H9 (cell line): ENCODE measurements at regions not wholly inside any gene's neighbourhood (a gene's known extent, or its start where the extent isn't known, plus 50 kb on each side); places are given as distances from the start of the nearest gene placed in this dataset.

Experiments used
- DNase-seq: peaks from one replicate; pipeline ENCODE4 v3.0.0-alpha.2; 2017
- H2AFZ ChIP-seq: one replicate; pipeline ENCODE4 v1.6.1; 2013; ENCODE audit warnings: mild to moderate bottlenecking, low read length, control low read depth, moderate library complexity
- H2AK5ac ChIP-seq: 2 replicates; pipeline ENCODE4 v1.6.1; 2013; ENCODE audit warnings: low read length, control low read depth, mixed read lengths; ENCODE audit not compliant: insufficient read length
- H2BK120ac ChIP-seq: one replicate; pipeline ENCODE4 v1.6.1; 2013; ENCODE audit warnings: low read depth, mild to moderate bottlenecking, low read length, control low read depth, inconsistent platforms; ENCODE audit not compliant: poor library complexity, severe bottlenecking
- H2BK12ac ChIP-seq: 2 replicates; pipeline ENCODE4 v1.6.1; 2013; ENCODE audit warnings: low read length, control low read depth, mixed read lengths, low read depth; ENCODE audit not compliant: insufficient read length
- H2BK15ac ChIP-seq: 2 replicates; pipeline ENCODE4 v1.6.1; 2013; ENCODE audit warnings: low read depth, low read length, control low read depth
- H2BK20ac ChIP-seq: one replicate; pipeline ENCODE4 v1.6.1; 2013; ENCODE audit warnings: low read depth, mild to moderate bottlenecking, low read length, control low read depth, inconsistent platforms; ENCODE audit not compliant: poor library complexity, severe bottlenecking
- H2BK5ac ChIP-seq: 2 replicates; pipeline ENCODE4 v1.6.1; 2013; ENCODE audit warnings: low read length, control low read depth, mixed read lengths; ENCODE audit not compliant: insufficient read length
- H3K14ac ChIP-seq: 2 replicates; pipeline ENCODE4 v1.6.1; 2013; ENCODE audit warnings: low read length, control low read depth; ENCODE audit not compliant: insufficient read depth
- H3K18ac ChIP-seq: 2 replicates; pipeline ENCODE4 v1.6.1; 2013; ENCODE audit warnings: low read depth, mild to moderate bottlenecking, mixed read lengths, low read length, control low read depth; ENCODE audit not compliant: insufficient read length
- H3K23ac ChIP-seq: 2 replicates; pipeline ENCODE4 v1.6.1; 2013; ENCODE audit warnings: low read length, control low read depth, mixed read lengths, low read depth; ENCODE audit not compliant: insufficient read length
- H3K23me2 ChIP-seq: 2 replicates; pipeline ENCODE4 v1.6.1; 2013; ENCODE audit warnings: low read depth, mild to moderate bottlenecking, mixed read lengths, low read length, control low read depth; ENCODE audit not compliant: insufficient read length, poor library complexity, severe bottlenecking
- H3K27ac ChIP-seq: 2 replicates; pipeline ENCODE4 v1.5.1; 2013; ENCODE audit warnings: low read length, control low read depth, mixed read lengths, low read depth; ENCODE audit not compliant: insufficient read length
- H3K27me3 ChIP-seq: 2 replicates; pipeline ENCODE4 v1.6.1; 2013; ENCODE audit warnings: low read length, control low read depth, inconsistent platforms; ENCODE audit not compliant: insufficient read depth
- H3K4ac ChIP-seq: 2 replicates; pipeline ENCODE4 v1.6.1; 2013; ENCODE audit warnings: low read depth, mild to moderate bottlenecking, control low read depth, inconsistent platforms, low read length, moderate library complexity
- H3K4me1 ChIP-seq: 2 replicates; pipeline ENCODE4 v1.6.1; 2013; ENCODE audit warnings: low read length, control low read depth, inconsistent platforms; ENCODE audit not compliant: insufficient read depth
- H3K4me2 ChIP-seq: 2 replicates; pipeline ENCODE4 v1.6.1; 2013; ENCODE audit warnings: low read length, control low read depth, mixed read lengths; ENCODE audit not compliant: insufficient read length, insufficient read depth
- H3K56ac ChIP-seq: 2 replicates; pipeline ENCODE4 v1.6.1; 2013; ENCODE audit warnings: low read depth, mild to moderate bottlenecking, mixed read lengths, low read length, control low read depth; ENCODE audit not compliant: insufficient read length
- H3K79me1 ChIP-seq: 2 replicates; pipeline ENCODE4 v1.6.1; 2013; ENCODE audit warnings: low read depth, mild to moderate bottlenecking, moderate library complexity, low read length, control low read depth, inconsistent platforms; ENCODE audit not compliant: insufficient read depth, poor library complexity, severe bottlenecking
- H3K79me2 ChIP-seq: 2 replicates; pipeline ENCODE4 v1.6.1; 2013; ENCODE audit warnings: low read length, control low read depth, inconsistent platforms; ENCODE audit not compliant: insufficient read depth
- H3K9ac ChIP-seq: 2 replicates; pipeline ENCODE4 v1.6.1; 2013; ENCODE audit warnings: low read length, control low read depth, mixed read lengths; ENCODE audit not compliant: insufficient read length; ENCODE audit errors: extremely low read depth
- H3K9me3 ChIP-seq: one replicate; pipeline ENCODE4 v1.6.1; 2013; ENCODE audit warnings: low read depth, low read length, inconsistent platforms; ENCODE audit not compliant: control insufficient read depth
- H3T11ph ChIP-seq: one replicate; pipeline ENCODE4 v1.6.1; 2013; ENCODE audit warnings: mild to moderate bottlenecking, low read length, control low read depth, inconsistent platforms
- H4K20me1 ChIP-seq: one replicate; pipeline ENCODE4 v1.6.1; 2013; ENCODE audit not compliant: control insufficient read depth, insufficient read length, insufficient read depth
- H4K5ac ChIP-seq: 2 replicates; pipeline ENCODE4 v1.6.1; 2013; ENCODE audit warnings: low read depth, mild to moderate bottlenecking, mixed read lengths, low read length, control low read depth; ENCODE audit not compliant: insufficient read length
- H4K8ac ChIP-seq: replicated peaks from 2 replicates; pipeline ENCODE4 v1.6.1; 2013; ENCODE audit warnings: low read length, control low read depth, mixed read lengths, low read depth; ENCODE audit not compliant: insufficient read length
- H4K91ac ChIP-seq: 2 replicates; pipeline ENCODE4 v1.6.1; 2013; ENCODE audit warnings: low read depth, mild to moderate bottlenecking, moderate library complexity, mixed read lengths, low read length, control low read depth; ENCODE audit not compliant: insufficient read length
- H3K27ac Mint-ChIP-seq, 3 experiments: 2 replicates in 2 of 3; 3 replicates in 1 of 3; pipeline ENCODE4 v1.8.0; 2020 to 2021; ENCODE audit warnings: mixed read lengths in 3 of 3, mild to moderate bottlenecking in 1 of 3, moderate library complexity in 1 of 3
- H3K27me3 Mint-ChIP-seq: 2 replicates; pipeline ENCODE4 v1.8.0; 2021; ENCODE audit warnings: low read depth, mild to moderate bottlenecking, moderate library complexity, mixed read lengths
- H3K36me3 Mint-ChIP-seq, 3 experiments: 2 replicates in 2 of 3; 3 replicates in 1 of 3; pipeline ENCODE4 v1.8.0; 2020 to 2021; ENCODE audit warnings: low read depth in 3 of 3, mixed read lengths in 3 of 3; ENCODE audit not compliant: insufficient read depth in 1 of 3
- H3K4me1 Mint-ChIP-seq, 2 experiments: 2 replicates each; pipeline ENCODE4 v1.8.0; 2020; ENCODE audit warnings: mixed read lengths in 2 of 2
- H3K4me3 Mint-ChIP-seq, 2 experiments: 2 replicates in 1 of 2; 3 replicates in 1 of 2; pipeline ENCODE4 v1.8.0; 2020 to 2021; ENCODE audit warnings: mild to moderate bottlenecking in 2 of 2, mixed read lengths in 2 of 2, moderate library complexity in 1 of 2
- H3K9me3 Mint-ChIP-seq, 2 experiments: 2 replicates in 1 of 2; 3 replicates in 1 of 2; pipeline ENCODE4 v1.8.0; 2020; ENCODE audit warnings: mild to moderate bottlenecking in 2 of 2, mixed read lengths in 2 of 2, moderate library complexity in 1 of 2
- CTCF ChIP-seq: fragments of 200-600 bp; sonication (generic); conservative IDR thresholded peaks from 3 replicates; pipeline ENCODE4 v1.8.0; 2021; ENCODE audit warnings: antibody characterized with exemption, mild to moderate bottlenecking
- WGBS: extraction: QIAGEN DNeasy Blood & Tissue Kit; methylation state at CpG from one replicate; pipeline ENCODE4 v1.1.7; 2013; ENCODE audit warnings: missing lambda C conversion rate, low lambda C conversion rate, mixed read lengths; ENCODE audit not compliant: insufficient read length; ENCODE audit errors: extremely low coverage; 5-methylcytosine and 5-hydroxymethylcytosine counted together

GRCh38 chr5:23756779-23757178 lies 249.4 kb downstream of the PRDM9 start:
- Histone ChIP-seq H3T11ph (no peak overlapping the region), H3K18ac (no peak overlapping the region), H3K27me3 (no peaks in the 10 kb centered on the region), H3K9ac (no peak overlapping the region), H4K91ac (no peak overlapping the region), H3K79me1 (no peaks in the 10 kb centered on the region), H3K23ac (no peak overlapping the region), H3K14ac (no peak overlapping the region), H3K23me2 (no peaks in the 10 kb centered on the region), H3K4me2 (no peak overlapping the region), H3K9me3 (no peaks in the 10 kb centered on the region), H2AFZ (no peak overlapping the region), H2BK120ac (no peak overlapping the region), H3K56ac (no peak overlapping the region), H2BK20ac (no peak overlapping the region), H2BK15ac (no peak overlapping the region), H2BK12ac (no peak overlapping the region), H4K8ac (no peak overlapping the region), H4K5ac (no peak overlapping the region), H4K20me1 (no peaks in the 10 kb centered on the region), H3K4me1 (no peaks in the 10 kb centered on the region), H2AK5ac (no peak overlapping the region), H3K27ac (no peak overlapping the region), H2BK5ac (no peak overlapping the region), H3K4ac (no peak overlapping the region), H3K79me2 (no peaks in the 10 kb centered on the region; the same call in 1 of the 2 replicates)
- Mint-ChIP-seq H3K27me3 (no peaks in the 10 kb centered on the region), H3K9me3 (no peaks in the 10 kb centered on the region), H3K4me1 (no peaks in the 10 kb centered on the region), H3K4me3 (no peak overlapping the region), H3K27ac (no peak overlapping the region), H3K36me3 (no peaks in the 10 kb centered on the region)
- TF ChIP-seq CTCF = no peak
- no CpG with 5 or more reads among the region's 3 CpGs for WGBS
- no peak for DNase-seq
